Endodermal cell (in vitro differentiated cells): ENCODE measurements at regions not wholly inside any gene's neighbourhood (a gene's known extent, or its start where the extent isn't known, plus 50 kb on each side); places are given as distances from the start of the nearest gene placed in this dataset.

Experiments
- DNase-seq: peaks from one replicate; pipeline ENCODE4 v3.0.0-alpha.2; 2017
- H3K27ac ChIP-seq: 2 replicates; pipeline ENCODE4 v1.5.1; 2013; ENCODE audit warnings: mild to moderate bottlenecking, low read depth, low read length, moderate library complexity
- H3K27me3 ChIP-seq: 2 replicates; pipeline ENCODE4 v1.6.1; 2013; ENCODE audit warnings: mild to moderate bottlenecking, low read length, moderate library complexity; ENCODE audit not compliant: insufficient read depth, control insufficient read depth, poor library complexity, severe bottlenecking
- H3K36me3 ChIP-seq: 2 replicates; pipeline ENCODE4 v1.7.0; 2013; ENCODE audit warnings: mild to moderate bottlenecking, low read length, moderate library complexity; ENCODE audit not compliant: control insufficient read depth, insufficient read depth
- H3K4me1 ChIP-seq: one replicate; pipeline ENCODE4 v1.7.0; 2013; ENCODE audit warnings: low read length; ENCODE audit not compliant: control insufficient read depth, insufficient read depth
- H3K4me3 ChIP-seq: 2 replicates; pipeline ENCODE4 v1.5.1; 2013; ENCODE audit warnings: mild to moderate bottlenecking, low read length, moderate library complexity
- H3K9ac ChIP-seq: 2 replicates; pipeline ENCODE4 v1.6.1; 2013; ENCODE audit warnings: mild to moderate bottlenecking, low read length, moderate library complexity; ENCODE audit not compliant: poor library complexity, severe bottlenecking; ENCODE audit errors: extremely low read depth
- H3K9me3 ChIP-seq: 2 replicates; pipeline ENCODE4 v1.6.1; 2013; ENCODE audit warnings: mild to moderate bottlenecking, low read length, moderate library complexity; ENCODE audit not compliant: control insufficient read depth
- H3K27ac Mint-ChIP-seq: 2 replicates; pipeline ENCODE4 v1.8.0; 2020; ENCODE audit warnings: mixed read lengths
- H3K27me3 Mint-ChIP-seq: 2 replicates; pipeline ENCODE4 v1.8.0; 2021; ENCODE audit warnings: mild to moderate bottlenecking, mixed read lengths; ENCODE audit not compliant: insufficient read depth
- H3K36me3 Mint-ChIP-seq: 2 replicates; pipeline ENCODE4 v1.8.0; 2020; ENCODE audit warnings: low read depth, mixed read lengths
- H3K4me1 Mint-ChIP-seq: 2 replicates; pipeline ENCODE4 v1.8.0; 2020; ENCODE audit warnings: mixed read lengths
- H3K4me3 Mint-ChIP-seq: 2 replicates; pipeline ENCODE4 v1.8.0; 2020; ENCODE audit warnings: mild to moderate bottlenecking, moderate library complexity, mixed read lengths
- H3K9me3 Mint-ChIP-seq: 2 replicates; pipeline ENCODE4 v1.8.0; 2020; ENCODE audit warnings: mild to moderate bottlenecking, mixed read lengths
- CTCF ChIP-seq: fragments of 200-600 bp; sonication (generic); conservative IDR thresholded peaks from 2 replicates; pipeline ENCODE4 v1.5.0; 2021; ENCODE audit warnings: antibody characterized with exemption, mild to moderate bottlenecking
- WGBS, 2 experiments: methylation state at CpG; one replicate each; pipeline versions ENCODE4 v1.1.5 to v1.1.7; 2013; ENCODE audit warnings: missing lambda C conversion rate in 2 of 2, mixed read lengths in 1 of 2; ENCODE audit not compliant: insufficient coverage in 1 of 2, insufficient read length in 1 of 2; 5-methylcytosine and 5-hydroxymethylcytosine counted together

DNA sequence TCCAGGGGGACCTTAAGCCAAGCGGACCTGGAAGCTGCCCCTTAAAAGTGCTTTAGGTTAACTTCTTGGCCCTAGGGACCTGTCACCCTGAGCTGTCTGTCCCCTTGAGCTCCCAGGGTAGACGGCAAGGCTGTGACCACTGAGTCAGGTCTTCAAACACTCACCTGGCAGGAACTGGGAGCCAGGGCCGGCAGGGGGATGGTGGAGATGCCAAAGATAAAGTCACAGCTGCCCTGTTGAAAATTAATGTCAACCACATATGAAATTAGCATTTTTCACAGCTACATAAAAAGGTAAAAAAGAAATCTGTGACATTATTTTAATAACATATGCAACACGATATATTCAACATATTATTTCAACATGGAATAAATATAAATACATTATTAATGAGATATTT, 271.0 kb downstream of the GFRA1 start:
- Mint-ChIP-seq H3K27me3 (peaks cover 38% of the 10 kb centered on the region), H3K36me3 (no peaks in the 10 kb centered on the region), H3K27ac (no peak overlapping the region), H3K9me3 (no peaks in the 10 kb centered on the region), H3K4me1 (peaks cover 15% of the 10 kb centered on the region), H3K4me3 (no peak overlapping the region)
- Histone ChIP-seq H3K4me1 (peaks cover 6% of the 10 kb centered on the region), H3K27ac (no peak overlapping the region), H3K9me3 (peaks cover 9% of the 10 kb centered on the region), H3K36me3 (no peaks in the 10 kb centered on the region), H3K4me3 (no peak overlapping the region), H3K9ac (no peak overlapping the region), H3K27me3 (no peaks in the 10 kb centered on the region)
- DNase-seq = no peak
- TF ChIP-seq CTCF = no peak
- 93 to 100% methylated on average over 2 to 3 of the region's 4 CpGs for WGBS, 2 experiments

- no peak overlapping the region for H3K4me3 Mint-ChIP-seq
- Histone ChIP-seq H3K27ac (peak overlapping the region; percentile 27), H3K4me1 (peaks cover 6% of the 10 kb centered on the region), H3K27me3 (no peaks in the 10 kb centered on the region), H3K9ac (no peak overlapping the region), H3K4me3 (no peak overlapping the region), H3K36me3 (no peaks in the 10 kb centered on the region), H3K9me3 (peaks cover 9% of the 10 kb centered on the region)
- H3K36me3 Mint-ChIP-seq = no peaks in the 10 kb centered on the region
- WGBS, 2 experiments = 80 to 90% methylated on average over 6 to 10 of the region's 10 CpGs
- DNase-seq = no peak
- H3K4me1 Mint-ChIP-seq = peaks cover 22% of the 10 kb centered on the region
- TF ChIP-seq CTCF = no peak
- peaks cover 44% of the 10 kb centered on the region for H3K27me3 Mint-ChIP-seq
- H3K27ac Mint-ChIP-seq = no peak overlapping the region
- no peaks in the 10 kb centered on the region for H3K9me3 Mint-ChIP-seq
Observed at GRCh38 chr10:116001262-116001857, 271.6 kb downstream of the GFRA1 start.

GRCh38 chr10:116000151-116000842, 272.7 kb downstream of the GFRA1 start:
- peaks cover 48% of the 10 kb centered on the region for H3K27me3 Mint-ChIP-seq

More at GRCh38 chr10:116000151-116000842, 272.7 kb downstream of the GFRA1 start:
- DNase-seq = no peak
- TF ChIP-seq CTCF = no peak
- Mint-ChIP-seq H3K4me1 (peaks cover 25% of the 10 kb centered on the region), H3K4me3 (no peak overlapping the region), H3K9me3 (no peaks in the 10 kb centered on the region), H3K36me3 (no peaks in the 10 kb centered on the region), H3K27ac (no peak overlapping the region)
- no peaks in the 10 kb centered on the region for H3K36me3 ChIP-seq
- H3K4me1 ChIP-seq = peaks cover 3% of the 10 kb centered on the region
- H3K9me3 ChIP-seq = peaks cover 9% of the 10 kb centered on the region
- H3K27me3 ChIP-seq = no peaks in the 10 kb centered on the region
- no peak overlapping the region for H3K27ac ChIP-seq
- no peak overlapping the region for H3K4me3 ChIP-seq
- no peak overlapping the region for H3K9ac ChIP-seq
- 95 to 96% methylated on average over 2 to 12 of the region's 12 CpGs for WGBS, 2 experiments
